B cell (primary cell): ENCODE measurements at regions not wholly inside any gene's neighbourhood (a gene's known extent, or its start where the extent isn't known, plus 50 kb on each side); places are given as distances from the start of the nearest gene placed in this dataset.

Experiments
- ATAC-seq: fragments of 200-7000 bp; cut with Tn5 transposase; one replicate; pipeline ENCODE4 v1.10.0; 2021; ENCODE audit warnings: low read depth, mild to moderate bottlenecking, moderate number of reproducible peaks, moderate library complexity
- CTCF ChIA-PET: fragments of 350-600 bp; sonication (Branson Sonifier 250); formaldehyde crosslinking; loops from one replicate; lab custom pipeline; 2021; ENCODE audit warnings: antibody characterized with exemption, inconsistent platforms; lab: Charles Lee
- POLR2A ChIA-PET: fragments of 350-600 bp; sonication (Branson Sonifier 250); formaldehyde crosslinking; loops from one replicate; lab custom pipeline; 2021; ENCODE audit warnings: antibody characterized with exemption; lab: Charles Lee
- DNase-seq: peaks from one replicate; pipeline ENCODE4 v3.0.0; 2013
- H2AFZ ChIP-seq: 2 replicates; pipeline ENCODE4 v1.6.1; 2012; ENCODE audit warnings: mild to moderate bottlenecking, low read depth, low read length; ENCODE audit not compliant: insufficient read depth, poor library complexity, severe bottlenecking
- H3K27ac ChIP-seq, 2 donors: 1 replicate in 1 of 2; 2 replicates in 1 of 2; pipeline ENCODE4 v1.5.1; 2012 to 2013; ENCODE audit warnings: low read length in 2 of 2, mild to moderate bottlenecking in 2 of 2, moderate library complexity in 1 of 2
- H3K27me3 ChIP-seq, 4 experiments: fragments of 200-600 bp in 1 of 4; sonication (generic) in 1 of 4; replicated peaks in 1 of 4; 1 replicate in 2 of 4; 2 replicates in 2 of 4; pipeline versions ENCODE4 v1.6.1 to v1.7.0; 2013 to 2016; ENCODE audit warnings: low read length in 3 of 4, mild to moderate bottlenecking in 2 of 4, mixed read lengths in 1 of 4, moderate library complexity in 1 of 4; ENCODE audit not compliant: insufficient read depth in 4 of 4, control insufficient read depth in 3 of 4; ENCODE audit errors: control extremely low read depth in 1 of 4
- H3K36me3 ChIP-seq, 2 experiments: replicated peaks in 1 of 2; 1 replicate in 1 of 2; 2 replicates in 1 of 2; pipeline versions ENCODE4 v1.6.1 to v1.7.1; 2013; ENCODE audit warnings: low read length in 1 of 2; ENCODE audit not compliant: insufficient read depth in 2 of 2, control insufficient read depth in 1 of 2; ENCODE audit errors: control extremely low read depth in 1 of 2, extremely low read depth in 1 of 2
- H3K4me1 ChIP-seq, 2 donors: fragments of 200-600 bp in 1 of 2; sonication (generic) in 1 of 2; 1 replicate in 1 of 2; 2 replicates in 1 of 2; pipeline versions ENCODE4 v1.5.1 to v1.6.1; 2013 to 2017; ENCODE audit warnings: low read length in 2 of 2; ENCODE audit not compliant: control insufficient read depth in 2 of 2, insufficient read depth in 2 of 2
- H3K4me2 ChIP-seq: replicated peaks from 2 replicates; pipeline ENCODE3; 2012; ENCODE audit warnings: mild to moderate bottlenecking, low read depth, low read length; ENCODE audit not compliant: poor library complexity, severe bottlenecking
- H3K4me3 ChIP-seq, 5 experiments: fragments of 200-600 bp in 1 of 5; sonication (generic) in 1 of 5; 1 replicate in 3 of 5; 2 replicates in 2 of 5; pipeline versions ENCODE4 v1.5.1 to v1.7.0; 2011 to 2016; ENCODE audit warnings: low read length in 4 of 5, mild to moderate bottlenecking in 4 of 5, low read depth in 2 of 5, control low read depth in 1 of 5, moderate library complexity in 1 of 5; ENCODE audit not compliant: insufficient read depth in 1 of 5; ENCODE audit errors: control extremely low read depth in 1 of 5, extremely low read depth in 1 of 5
- H3K79me2 ChIP-seq: fragments of 200-600 bp; sonication (generic); one replicate; pipeline ENCODE4 v1.6.0; 2016; ENCODE audit warnings: low read length; ENCODE audit not compliant: control insufficient read depth, insufficient read depth
- H3K9ac ChIP-seq: fragments of 200-600 bp; sonication (generic); 2 replicates; pipeline ENCODE4 v1.6.1; 2017; ENCODE audit warnings: mild to moderate bottlenecking, low read length, moderate library complexity
- H3K9me3 ChIP-seq, 3 donors: one replicate each; pipeline versions ENCODE4 v1.6.1 to v1.7.1; 2013; ENCODE audit warnings: low read length in 2 of 3; ENCODE audit not compliant: control insufficient read depth in 2 of 3, insufficient read depth in 1 of 3; ENCODE audit errors: control extremely low read depth in 1 of 3
- H4K20me1 ChIP-seq: 2 replicates; pipeline ENCODE4 v1.6.0; 2012; ENCODE audit warnings: mild to moderate bottlenecking, low read length; ENCODE audit not compliant: insufficient read depth, control insufficient read depth, poor library complexity, severe bottlenecking
- H3K27ac Mint-ChIP-seq: one replicate; pipeline ENCODE4 v1.8.0; 2021; ENCODE audit warnings: mixed read lengths
- H3K27me3 Mint-ChIP-seq: one replicate; pipeline ENCODE4 v1.8.0; 2021; ENCODE audit warnings: mixed read lengths
- H3K4me1 Mint-ChIP-seq: one replicate; pipeline ENCODE4 v1.8.0; 2021; ENCODE audit warnings: mixed read lengths
- H3K4me3 Mint-ChIP-seq: one replicate; pipeline ENCODE4 v1.8.0; 2021; ENCODE audit warnings: mixed read lengths
- H3K9me3 Mint-ChIP-seq: one replicate; pipeline ENCODE4 v1.8.0; 2022; ENCODE audit warnings: mixed read lengths; ENCODE audit not compliant: insufficient read depth
- CTCF ChIP-seq: fragments of 200-600 bp; IDR thresholded peaks from one replicate; pipeline ENCODE4 v1.8.0; 2022; ENCODE audit warnings: antibody characterized with exemption, mild to moderate bottlenecking
- EZH2 ChIP-seq: IDR thresholded peaks from 2 replicates; pipeline ENCODE4 v1.6.1; 2012; ENCODE audit warnings: borderline replicate concordance, low read depth, mild to moderate bottlenecking, moderate library complexity, low read length; ENCODE audit not compliant: insufficient read depth, poor library complexity, severe bottlenecking
- WGBS: methylation state at CpG from one replicate; pipeline ENCODE4 v1.1.5; 2013; ENCODE audit warnings: missing lambda C conversion rate; ENCODE audit not compliant: insufficient coverage; 5-methylcytosine and 5-hydroxymethylcytosine counted together
- intact Hi-C: fragments of 100-400 bp; cut with micrococcal nuclease; formaldehyde crosslinking; loops from one replicate; pipeline ENCODE4 v1.10.0; 2022

- H3K9me3 ChIP-seq: no peaks in the 10 kb centered on the region
- H3K36me3 ChIP-seq: no peaks in the 10 kb centered on the region
- H3K9me3 Mint-ChIP-seq: no peaks in the 10 kb centered on the region
- no peak overlapping the region for H3K9ac ChIP-seq
- no peak overlapping the region for H3K4me3 Mint-ChIP-seq
- no peak overlapping the region for H2AFZ ChIP-seq
- no peaks in the 10 kb centered on the region for H3K4me1 ChIP-seq
- H3K79me2 ChIP-seq: no peaks in the 10 kb centered on the region
- DNase-seq (no peak), ATAC-seq (no peak)
- intact Hi-C loops: no loop called here
- H3K4me3 ChIP-seq: no peak overlapping the region
- no peaks in the 10 kb centered on the region for H3K4me1 Mint-ChIP-seq
- no peaks in the 10 kb centered on the region for H3K27me3 ChIP-seq
- H3K27me3 Mint-ChIP-seq: no peaks in the 10 kb centered on the region
- H4K20me1 ChIP-seq: no peaks in the 10 kb centered on the region
- no CpG with 5 or more reads among the region's 6 CpGs for WGBS
- POLR2A ChIA-PET: interaction anchor here (0.7 kb wide), 1 partner anchor 25 kb away, joined by 3 read pairs; no protein-coding TSS in a partner anchor
- CTCF ChIA-PET: no interaction called here
- no peak overlapping the region for H3K27ac ChIP-seq
- H3K27ac Mint-ChIP-seq: no peak overlapping the region
- TF ChIP-seq CTCF (no peak), EZH2 (no peak)
- no peak overlapping the region for H3K4me2 ChIP-seq
Measured at GRCh38 chr6:14689639-14690038, 556.2 kb upstream of the JARID2 start.

GRCh38 chr6:14690120-14691056 is 555.5 kb upstream of the JARID2 start:
- no peak overlapping the region for H2AFZ ChIP-seq
- H3K79me2 ChIP-seq: no peaks in the 10 kb centered on the region
- Mint-ChIP-seq H3K27ac (no peak overlapping the region), H3K9me3 (no peaks in the 10 kb centered on the region), H3K4me3 (no peak overlapping the region), H3K27me3 (no peaks in the 10 kb centered on the region), H3K4me1 (no peaks in the 10 kb centered on the region)
- ChIA-PET POLR2A (no interaction called here), CTCF (no interaction called here)
- no CpG with 5 or more reads among the region's 8 CpGs for WGBS
- no peak overlapping the region for H3K4me3 ChIP-seq
- intact Hi-C loops: no loop called here
- no peaks in the 10 kb centered on the region for H3K4me1 ChIP-seq
- no peak overlapping the region for H3K27ac ChIP-seq
- DNase-seq (no peak), ATAC-seq (no peak)
- no peaks in the 10 kb centered on the region for H3K27me3 ChIP-seq
- H3K9ac ChIP-seq: no peak overlapping the region
- H3K9me3 ChIP-seq: no peaks in the 10 kb centered on the region
- no peak overlapping the region for H3K4me2 ChIP-seq
- H3K36me3 ChIP-seq: no peaks in the 10 kb centered on the region
- H4K20me1 ChIP-seq: no peaks in the 10 kb centered on the region
- TF ChIP-seq CTCF (no peak), EZH2 (no peak)
